Islet of Langerhans (tissue), 1 donor: ENCODE measurements at regions not wholly inside any gene's neighbourhood (a gene's known extent, or its start where the extent isn't known, plus 50 kb on each side); places are given as distances from the start of the nearest gene placed in this dataset.

Source experiments
- FAIRE-seq: peaks from one replicate; lab custom pipeline; 2011; peaks lifted over from hg19 to GRCh38; lab: Jason Lieb, UNC

DNA sequence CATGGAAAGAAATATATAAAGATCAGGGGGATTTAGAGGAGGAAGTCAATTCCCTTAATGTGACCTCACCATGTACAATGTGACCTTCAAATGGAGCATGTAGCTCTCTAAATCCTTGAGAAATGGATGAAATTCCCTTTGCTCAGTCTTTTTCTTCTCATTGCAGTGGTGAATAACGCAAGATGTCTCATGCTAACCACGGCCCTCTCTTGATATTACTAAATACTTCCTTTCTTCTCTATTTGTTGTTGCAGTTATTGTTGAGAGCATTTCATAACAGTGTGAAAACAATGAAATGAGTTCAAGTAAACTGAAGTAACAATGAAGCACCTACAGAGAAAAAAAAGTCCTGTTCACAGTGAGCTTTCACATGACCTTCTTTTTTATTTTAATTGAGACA is 55.6 kb downstream of the ZNF281 start:
- no peak for FAIRE-seq

DNA sequence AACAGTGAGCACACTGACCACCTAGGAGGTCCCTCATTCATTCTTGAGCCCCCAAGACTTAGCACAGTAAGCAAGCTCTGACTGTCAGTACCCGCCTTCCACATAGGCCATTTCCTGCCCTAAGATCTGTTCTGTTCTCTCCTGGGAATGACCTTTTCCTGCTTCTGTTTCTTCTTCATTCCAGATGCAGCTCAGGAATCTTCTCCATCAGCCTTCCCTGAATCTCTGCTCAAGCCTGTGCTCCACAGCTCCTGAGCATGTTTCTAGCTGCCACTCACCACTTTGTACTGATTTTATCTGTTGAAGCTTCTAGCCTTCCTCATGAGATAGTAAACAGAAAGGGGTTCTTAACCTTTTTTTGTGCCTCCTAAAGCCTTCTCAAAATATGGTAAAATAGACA is 56.6 kb downstream of the ZNF281 start:
- FAIRE-seq = no peak

DNA sequence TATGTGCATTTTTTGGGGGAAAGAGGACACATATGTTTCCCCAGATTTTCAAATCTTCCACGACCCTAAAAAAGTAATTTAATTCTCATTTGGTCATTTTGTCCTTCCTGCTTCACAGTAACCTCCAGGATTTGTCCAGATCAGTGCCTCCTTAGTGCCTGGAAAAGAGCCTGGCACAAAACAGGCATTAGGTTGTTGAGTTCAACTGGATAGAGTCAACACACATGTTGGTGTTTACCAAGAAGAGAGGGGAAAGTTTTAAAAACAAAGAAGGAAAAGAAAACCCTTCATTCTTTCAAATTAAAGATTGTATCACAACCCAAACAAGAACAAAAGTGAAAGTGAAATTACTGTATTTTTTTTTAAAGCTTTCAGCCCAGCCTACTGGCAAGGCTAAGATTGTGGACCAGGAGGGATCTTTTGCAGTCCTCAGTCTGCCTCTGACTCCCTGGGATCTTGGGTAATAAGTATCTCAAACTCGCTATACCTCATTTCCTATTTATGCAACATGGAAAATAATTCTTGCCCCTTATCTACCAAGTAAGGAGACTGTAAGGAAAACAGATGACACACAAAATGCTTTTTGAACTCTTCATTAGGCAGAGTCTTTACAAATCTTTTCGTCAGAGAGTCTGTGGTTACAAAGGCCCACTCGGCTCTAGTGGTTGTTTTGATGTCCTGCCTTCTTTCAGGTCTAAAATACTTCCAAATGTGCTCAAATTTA is 57.8 kb downstream of the ZNF281 start:
- FAIRE-seq = no peak

DNA sequence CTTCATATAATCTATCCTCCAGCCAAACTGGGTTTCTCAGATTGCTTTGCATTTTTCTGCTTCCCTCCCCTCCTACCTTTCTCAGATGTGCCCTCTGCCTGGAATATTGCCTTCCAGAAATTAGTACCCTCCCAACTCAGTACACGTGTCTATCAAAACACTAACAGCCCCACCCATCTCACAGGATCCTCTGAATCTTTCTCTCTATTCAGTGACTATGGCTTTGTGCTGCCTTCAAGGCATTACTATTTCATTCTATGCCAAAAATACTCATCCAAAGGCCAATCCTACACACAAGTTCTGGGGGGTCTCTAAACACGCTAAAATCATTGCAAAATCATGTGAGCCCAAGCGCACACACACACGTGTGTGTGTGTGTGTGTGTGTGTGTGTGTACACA is 58.4 kb downstream of the ZNF281 start:
- no peak for FAIRE-seq

DNA sequence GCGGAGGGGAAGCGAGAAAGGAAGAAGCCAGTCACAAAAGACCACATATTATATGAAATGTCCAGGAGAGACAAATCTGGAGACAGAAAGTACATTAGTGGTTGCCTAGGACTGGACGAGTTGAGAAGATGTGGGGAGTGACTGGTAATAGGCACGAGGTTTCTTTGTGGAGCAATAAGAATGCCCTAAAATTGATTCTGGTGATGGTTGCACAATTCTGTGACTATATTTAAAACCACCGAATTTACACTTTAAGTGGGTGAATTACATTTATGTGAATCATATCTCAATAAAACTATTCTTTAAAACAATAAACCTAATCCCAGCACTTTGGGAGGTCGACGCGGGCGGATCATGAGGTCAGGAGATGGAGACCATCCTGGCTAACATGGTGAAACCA is 63.1 kb downstream of the ZNF281 start:
- no peak for FAIRE-seq

DNA sequence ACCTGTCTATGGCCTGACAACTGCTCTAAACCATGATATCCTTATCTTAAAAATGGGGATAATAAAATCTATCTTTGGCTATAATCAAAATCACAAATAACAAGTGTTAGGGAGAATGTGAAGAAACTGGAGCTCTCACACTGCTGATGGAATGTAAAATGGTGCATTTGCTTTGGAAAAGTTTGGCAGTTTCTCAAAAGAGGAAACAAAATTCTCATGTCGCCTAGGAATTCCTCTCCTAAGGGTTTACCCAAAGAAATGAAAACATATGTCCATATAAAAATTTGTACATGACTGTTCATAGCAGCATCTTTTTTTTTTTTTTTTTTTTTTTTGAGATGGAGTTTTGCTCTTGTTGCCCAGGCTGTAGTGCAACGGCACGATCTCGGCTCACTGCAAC is 64.3 kb downstream of the ZNF281 start:
- no peak for FAIRE-seq

DNA sequence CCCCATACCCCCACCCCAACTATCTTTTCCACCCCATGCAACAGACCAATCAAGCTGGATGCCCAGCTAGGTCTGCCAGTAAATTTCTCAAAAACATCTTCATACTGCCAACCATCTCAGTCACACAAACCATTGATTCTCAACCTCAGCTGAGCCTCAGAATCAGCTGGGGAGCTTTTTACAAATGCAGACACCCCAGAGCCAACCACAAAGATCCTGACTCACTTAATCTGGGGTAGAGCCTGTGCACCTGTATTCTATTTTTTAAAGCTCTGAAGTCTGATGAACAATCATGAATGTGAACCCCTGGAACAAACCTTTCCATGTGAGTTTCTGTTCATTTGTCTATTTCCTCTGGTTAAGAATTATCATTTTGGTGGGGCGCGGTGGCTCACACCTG is 66.0 kb downstream of the ZNF281 start:
- FAIRE-seq = no peak

DNA sequence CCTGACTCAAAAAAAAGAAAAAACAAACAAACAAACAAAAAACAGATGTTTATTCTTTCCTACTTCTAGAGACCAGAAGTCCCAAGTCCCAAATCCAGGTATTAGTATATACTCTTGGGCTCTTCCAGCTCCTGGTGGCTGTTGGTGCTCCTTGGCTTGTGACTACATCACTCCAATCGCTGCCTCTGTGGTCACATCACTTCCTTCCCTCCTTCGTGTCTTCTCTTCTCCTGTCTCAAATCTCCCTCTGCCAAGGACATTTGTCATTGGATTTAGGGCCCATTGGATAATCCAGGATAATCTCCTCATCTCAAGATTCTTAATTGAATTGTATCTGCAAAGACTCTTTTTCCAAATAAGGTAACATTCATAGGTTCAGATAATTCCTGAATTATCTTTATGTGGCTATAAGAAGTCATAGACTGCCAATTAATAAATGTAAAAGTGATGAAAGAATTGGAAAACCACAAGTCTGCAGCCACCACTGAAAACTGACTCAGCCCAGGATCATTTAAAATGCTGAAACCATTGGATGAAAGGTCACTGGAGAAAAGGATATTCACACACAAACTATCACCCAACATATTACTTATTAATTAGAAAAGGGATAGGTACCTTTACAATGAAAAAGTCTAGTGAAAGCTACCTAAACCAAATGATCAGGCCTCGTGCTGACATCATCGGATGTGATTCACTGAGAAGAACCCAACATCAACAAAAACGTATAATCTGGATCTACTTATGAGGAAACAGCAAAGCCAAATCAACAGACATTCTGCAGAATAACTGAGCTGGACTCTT is 67.1 kb downstream of the ZNF281 start:
- no peak for FAIRE-seq

DNA sequence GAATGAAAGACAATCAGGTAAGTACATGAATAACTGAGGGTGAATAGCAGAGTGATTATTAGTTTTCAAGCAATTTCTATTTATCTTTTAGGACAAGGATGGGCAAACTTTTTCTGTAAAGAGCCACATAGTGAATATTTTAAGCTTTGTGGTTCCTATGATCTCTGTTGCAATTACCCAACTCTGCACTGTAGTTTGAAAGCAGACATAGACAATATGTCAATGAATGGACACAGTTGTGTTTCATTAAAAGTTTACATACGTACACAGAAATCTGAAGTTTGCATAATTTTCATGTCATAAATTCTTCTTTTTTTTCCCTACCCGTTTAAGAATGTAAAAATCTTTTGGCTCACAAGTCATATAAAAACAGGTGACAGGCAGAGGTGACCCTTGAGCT is 71.4 kb downstream of the ZNF281 start:
- no peak for FAIRE-seq

DNA sequence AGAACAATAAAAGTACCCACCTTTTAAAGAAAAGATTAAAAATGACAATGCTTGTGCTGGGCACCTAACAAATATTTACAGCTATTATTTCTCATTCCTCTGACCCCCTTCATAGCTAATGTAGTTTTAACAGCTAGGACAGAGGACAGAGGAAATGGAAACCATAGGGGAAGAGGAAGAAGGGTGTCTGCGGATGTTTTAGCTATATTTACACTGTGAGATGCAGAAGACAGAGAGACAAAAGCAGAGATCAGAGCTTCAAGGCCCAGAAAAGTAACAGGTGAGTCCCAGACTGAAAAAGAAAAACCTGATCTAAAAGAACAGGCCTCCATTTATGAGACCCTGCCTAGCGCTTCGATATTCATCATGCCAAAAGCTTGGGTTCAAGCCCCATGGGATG is 72.0 kb downstream of the ZNF281 start:
- no peak for FAIRE-seq

DNA sequence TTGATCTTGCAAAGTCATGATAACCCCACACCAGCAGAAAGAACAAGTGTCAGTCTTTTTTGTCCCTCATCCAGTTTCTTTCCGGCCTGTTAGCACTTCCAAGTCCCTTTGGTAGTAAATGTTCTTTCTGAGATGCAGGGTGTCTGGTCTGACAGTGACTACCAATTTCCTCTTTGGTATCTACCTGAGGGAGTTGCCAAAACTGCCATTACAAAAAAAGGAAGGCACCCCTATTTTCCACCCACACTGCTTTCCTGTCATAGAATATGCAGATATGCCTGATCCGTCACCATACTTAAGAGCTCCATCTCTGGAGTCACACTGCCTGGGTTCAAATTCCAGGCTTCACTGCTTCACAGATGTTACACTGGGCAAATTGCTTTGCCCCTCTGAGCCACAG is 72.4 kb downstream of the ZNF281 start:
- no peak for FAIRE-seq

DNA sequence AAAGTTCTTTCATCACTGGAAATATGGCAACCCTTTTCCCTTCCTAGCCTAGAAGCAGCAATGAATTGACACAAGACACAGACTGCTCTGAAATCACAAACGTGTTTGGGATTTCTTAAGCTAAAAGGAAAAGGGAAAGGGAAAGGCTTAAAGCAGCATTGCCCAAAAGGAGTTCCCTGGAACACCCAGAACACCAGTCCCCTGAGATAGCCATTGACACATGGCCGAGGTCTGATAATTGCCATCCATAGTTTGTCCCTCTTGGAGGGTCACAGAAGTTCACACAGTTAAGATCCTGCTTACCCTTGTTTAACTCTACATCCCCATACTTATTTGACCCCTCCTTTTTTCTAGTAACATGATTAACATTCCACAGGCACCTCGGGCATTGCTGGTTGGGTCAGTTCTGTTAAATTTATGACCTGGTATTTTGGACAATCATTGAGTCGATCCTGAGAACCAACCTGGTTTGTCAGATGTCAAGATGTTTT is 72.9 kb downstream of the ZNF281 start:
- FAIRE-seq = no peak

DNA sequence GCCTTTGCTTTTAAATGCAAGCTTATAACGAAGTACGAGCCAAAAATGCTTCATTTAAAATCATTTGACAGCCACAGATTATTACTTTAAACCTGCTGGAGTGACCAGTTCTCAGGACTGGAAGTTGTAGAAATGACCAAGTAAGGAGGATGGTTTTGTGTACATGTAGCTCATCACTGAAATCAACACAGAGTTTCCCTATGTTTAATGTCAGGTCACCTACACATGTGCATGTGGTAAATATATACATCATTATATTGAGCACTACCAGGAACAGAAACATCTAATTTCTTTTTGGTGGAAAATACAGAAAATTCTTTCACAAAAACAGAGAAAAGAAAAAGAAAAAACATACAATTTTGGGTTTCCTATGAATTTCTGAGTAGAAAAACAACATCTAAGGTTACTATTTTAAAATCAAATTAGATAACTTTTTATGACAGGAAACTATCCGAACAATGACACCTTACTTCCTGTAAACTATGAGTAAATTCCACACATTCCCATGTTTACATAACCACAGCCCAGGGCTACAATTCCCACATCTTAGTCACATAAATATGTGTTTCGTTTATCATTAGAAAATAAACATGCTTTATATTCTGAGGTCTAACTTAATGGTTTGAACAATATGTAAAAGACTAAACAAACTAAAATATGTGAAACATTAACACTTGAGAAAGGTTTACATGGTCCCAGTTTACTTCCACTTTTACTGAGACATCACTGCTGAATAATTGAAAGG is 73.6 kb downstream of the ZNF281 start:
- no peak for FAIRE-seq

DNA sequence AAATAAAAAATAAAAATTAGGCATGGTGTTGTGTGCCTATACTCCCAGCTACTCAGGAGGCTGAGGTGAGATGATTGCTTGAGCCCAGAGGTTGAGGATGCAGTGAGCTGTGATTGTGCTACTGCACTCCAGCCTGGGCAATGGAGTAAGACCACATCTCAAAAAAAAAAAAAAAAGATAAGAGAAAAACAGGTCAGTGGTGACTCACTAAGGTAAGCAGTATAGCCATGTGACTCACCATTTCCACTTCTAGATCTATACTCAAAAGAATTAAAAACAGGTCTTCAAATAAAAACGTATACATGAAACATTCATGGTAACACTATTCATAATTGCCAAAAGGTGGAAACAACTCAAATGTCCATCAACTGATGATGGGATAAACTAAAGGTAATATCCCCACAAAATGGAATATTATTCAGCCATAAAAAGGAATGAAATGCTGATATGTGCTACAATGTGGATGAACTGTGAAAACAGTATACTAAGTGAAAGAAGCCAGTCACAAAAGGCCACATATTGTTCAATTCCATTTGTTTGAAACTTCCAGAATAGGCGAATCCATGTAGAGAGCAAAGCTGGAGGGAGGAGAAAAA is 75.1 kb downstream of the ZNF281 start:
- FAIRE-seq = no peak

DNA sequence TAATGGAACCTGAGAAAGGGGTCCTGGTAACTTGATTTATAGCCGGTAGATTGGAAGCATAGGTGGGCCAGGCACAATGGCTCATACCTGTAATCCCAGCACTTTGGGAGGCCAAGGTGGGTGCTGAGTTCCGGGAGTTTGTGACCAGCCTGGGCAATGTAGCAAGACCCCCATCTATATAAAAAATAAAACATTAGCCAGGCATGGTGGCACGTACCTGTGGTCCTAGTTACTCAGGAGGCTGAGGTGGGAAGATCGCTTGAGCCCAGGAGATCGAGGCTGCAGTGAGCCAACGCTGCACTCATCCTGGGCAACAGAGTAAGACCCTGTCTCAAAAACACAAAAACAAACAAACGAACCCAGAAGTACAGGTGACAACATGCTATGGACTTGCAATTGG is 76.5 kb downstream of the ZNF281 start:
- no peak for FAIRE-seq

DNA sequence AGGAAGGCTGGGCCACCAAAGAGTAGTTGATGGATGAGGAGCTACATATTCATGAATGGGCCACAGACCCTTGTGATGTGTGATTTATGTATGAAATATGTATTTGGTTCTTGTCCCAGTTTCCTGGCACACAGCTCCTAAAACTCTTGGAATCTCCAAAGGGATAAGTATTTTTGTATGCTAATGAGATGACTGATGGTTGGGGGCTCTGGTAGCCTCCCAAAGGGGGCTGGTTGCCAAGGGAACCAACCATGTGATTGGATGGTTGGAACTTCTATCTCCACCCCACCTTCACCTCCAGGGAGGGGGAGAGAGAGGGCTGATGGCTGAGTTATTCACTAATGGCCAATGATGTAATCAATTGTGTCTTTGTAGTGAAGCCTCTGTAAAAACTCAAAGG is 77.1 kb downstream of the ZNF281 start:
- FAIRE-seq = no peak

DNA sequence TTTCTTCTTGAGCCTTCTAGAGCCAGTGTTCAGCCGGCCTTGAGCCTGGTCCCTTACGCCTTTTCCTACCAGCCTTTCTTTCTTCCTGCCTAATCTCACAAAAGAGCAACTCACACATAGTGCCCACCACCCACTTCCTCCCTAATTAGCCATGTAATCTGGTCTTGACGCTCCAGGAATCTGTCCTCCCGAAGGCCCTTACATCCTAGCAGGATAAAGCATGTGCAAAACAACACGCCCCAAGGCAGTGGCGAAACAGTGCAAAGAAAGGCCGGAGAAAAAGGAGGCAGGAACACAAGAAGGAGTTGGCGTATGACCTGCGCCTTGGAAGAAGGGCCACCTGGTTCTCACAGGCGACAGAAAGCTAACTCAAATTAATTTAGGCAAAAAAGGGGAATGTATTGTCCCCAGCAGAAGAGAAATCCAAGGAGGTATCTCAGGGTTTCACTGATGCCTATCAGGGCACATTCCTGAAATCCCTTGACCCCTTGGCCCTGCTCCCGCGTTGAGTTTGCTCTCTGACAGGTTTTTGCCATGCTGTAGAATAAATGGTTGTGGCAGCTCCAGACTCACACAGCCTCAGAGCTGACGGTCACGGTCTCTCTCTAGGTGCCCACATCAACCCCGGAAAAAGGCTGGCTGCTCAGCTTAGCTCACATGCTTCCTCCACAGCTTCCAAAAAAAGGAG is 79.0 kb downstream of the ZNF281 start:
- no peak for FAIRE-seq

DNA sequence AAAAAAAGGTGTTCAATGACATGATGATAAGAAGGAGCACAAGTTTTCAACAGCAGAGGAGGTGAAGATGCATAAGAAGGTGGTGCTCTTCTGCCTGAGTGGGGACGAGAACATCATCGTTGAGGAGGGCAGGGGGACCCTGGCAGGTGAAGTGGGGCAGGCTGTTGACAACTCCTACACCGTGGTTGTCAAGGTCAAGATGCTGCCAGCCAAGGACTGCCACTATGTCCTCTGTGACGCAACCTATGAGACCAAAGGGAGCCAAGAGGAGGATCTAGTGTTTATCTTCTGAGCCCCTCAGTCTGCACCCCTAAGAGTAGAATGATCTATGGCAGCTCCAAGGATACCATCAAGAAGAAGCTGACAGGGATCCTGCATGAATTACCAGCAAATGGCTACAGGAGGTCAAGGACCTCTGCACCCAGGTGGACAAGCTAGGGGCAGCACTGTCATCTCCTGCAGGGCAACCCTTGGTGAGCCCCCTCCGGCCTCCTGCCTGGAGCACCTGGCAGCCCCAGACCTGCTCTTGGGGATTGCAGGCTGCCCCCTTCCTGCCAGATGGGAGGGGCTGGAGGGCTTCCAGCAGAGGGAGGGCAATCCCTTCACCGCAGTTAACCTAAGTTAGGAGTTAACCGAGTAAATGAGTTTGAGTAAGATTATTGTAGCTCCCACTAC is 80.5 kb downstream of the ZNF281 start:
- FAIRE-seq = no peak

DNA sequence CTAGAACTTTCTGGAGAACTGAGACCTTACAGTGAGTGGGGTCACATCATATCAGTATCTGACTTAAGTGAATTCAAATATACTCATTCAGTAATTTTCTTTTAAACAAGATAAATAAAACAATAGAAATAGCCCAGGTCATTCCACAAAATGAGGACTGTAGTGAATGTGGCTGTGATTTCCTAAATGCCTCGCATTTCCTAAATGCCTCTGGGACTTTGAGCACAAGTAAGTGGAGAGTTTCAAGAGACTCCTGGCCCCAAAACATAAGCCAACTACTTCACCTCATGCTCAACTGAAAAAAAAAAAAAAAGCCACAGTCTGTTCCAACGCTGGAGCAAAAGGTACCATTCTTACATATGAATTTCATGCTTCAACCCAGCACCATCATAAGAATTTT is 81.5 kb downstream of the ZNF281 start:
- no peak for FAIRE-seq

DNA sequence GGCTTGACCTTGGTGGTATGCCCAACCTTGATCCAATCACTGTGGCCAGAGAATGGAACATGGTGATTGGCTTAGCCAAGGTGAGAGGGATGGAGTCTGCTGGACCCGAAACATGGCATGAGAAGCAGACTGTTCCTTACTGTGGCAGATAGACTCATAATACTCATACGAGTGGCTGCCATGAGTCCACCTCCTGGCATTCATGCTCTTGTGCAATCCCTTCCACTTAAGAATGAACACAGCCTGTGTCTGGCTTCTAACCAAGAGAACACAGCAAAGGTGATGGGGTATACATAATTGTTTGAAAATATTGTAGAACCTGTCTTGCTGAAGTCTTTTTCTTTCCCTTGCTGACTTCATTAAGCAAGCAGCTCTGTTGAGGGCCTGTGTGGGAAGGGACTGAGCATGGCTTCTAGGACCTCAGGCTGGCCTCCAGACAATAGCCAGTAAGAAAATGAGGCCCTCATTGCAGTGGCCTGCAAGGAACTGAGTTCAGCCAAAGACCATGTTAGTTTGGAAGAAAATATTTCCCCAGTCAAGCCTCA is 85.9 kb downstream of the ZNF281 start:
- FAIRE-seq = no peak

DNA sequence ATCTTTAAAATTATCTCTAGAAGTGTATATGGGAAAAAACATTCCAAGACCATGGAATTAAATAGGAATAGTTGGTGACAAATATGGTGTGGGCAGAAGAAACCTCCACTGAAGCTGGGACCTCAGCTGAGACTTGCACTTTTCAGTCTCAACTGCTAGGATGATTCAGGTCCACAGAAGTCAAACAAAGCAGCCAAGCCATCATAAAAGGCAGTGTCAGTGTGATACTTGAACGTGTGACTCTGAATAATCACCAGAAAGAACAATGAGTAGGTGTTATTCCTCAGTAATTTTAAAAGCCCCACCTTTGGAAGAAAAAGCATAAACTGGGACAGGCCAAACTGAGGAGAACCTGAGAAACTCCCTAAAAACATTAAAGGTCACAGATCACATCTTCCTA is 90.7 kb downstream of the ZNF281 start:
- no peak for FAIRE-seq
